HG03457 (cell line): ENCODE measurements at regions not wholly inside any gene's neighbourhood (a gene's known extent, or its start where the extent isn't known, plus 50 kb on each side); places are given as distances from the start of the nearest gene placed in this dataset.

Experiments used
- ATAC-seq: cut with Tn5 transposase; IDR thresholded peaks from one replicate; pipeline ENCODE4 v1.9.1; 2021; ENCODE audit warnings: moderate number of reproducible peaks; ENCODE audit not compliant: unreplicated experiment

DNA sequence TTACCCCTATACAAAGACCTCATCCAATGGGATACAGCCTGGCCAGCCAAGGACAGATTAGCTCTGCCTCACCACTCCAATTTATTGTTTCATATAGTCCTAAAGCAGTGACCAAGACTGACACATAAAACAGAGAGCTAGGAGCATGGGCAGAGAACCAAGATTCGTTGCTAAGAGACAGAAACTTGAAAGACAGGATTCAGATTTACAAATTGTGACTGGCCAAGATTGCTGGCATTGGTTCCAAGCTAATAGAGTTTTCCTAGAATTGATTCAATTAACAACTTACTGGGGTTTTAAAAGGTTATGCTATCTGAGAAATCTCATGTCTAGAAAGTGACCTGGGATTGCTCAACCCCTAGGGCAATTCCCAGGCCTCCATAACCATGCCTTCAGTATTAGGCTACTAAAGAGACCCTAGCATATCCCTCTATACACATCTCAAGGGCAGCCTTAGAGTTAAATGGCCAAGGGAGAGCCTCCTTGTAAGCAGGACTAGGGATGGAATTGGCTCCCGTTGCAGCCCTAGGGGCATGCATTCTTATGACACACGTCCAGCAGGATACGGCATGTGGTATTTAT is 75.6 kb downstream of the ICOS start:
- ATAC-seq, result no peak

DNA sequence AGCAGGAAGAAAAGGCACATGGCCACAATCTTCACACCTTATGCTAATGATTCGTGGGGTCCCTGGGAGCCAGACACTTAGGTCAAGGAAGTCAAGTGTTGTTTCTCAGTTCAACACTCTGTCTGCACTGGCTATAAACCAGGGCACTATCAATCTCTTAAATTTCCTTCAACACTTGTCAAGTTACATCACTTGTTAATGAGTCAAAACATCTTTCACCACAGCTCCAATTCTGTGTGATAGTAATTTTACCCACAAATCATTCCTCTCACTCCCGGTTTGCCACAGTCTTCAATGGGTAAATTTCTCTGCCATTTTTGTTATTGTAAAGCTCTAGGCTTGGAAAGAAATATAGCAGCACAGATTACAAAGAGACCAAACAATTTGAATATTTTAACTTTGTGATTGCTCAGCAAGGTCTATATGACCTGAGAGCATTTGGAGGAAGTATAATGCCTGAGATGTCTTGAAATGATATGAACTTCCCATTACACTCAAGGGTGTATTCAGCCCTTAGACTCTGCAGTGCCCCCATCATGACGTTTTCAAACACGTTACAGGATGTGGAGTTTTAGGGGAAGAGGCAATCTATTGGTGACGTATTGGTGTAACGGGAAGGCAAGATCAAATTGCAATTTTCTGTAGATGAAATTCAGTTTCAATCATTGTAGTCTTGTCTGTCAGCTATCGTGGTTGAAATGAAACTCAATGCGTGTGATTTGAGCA is 78.7 kb downstream of the ICOS start:
- ATAC-seq, result no peak

DNA sequence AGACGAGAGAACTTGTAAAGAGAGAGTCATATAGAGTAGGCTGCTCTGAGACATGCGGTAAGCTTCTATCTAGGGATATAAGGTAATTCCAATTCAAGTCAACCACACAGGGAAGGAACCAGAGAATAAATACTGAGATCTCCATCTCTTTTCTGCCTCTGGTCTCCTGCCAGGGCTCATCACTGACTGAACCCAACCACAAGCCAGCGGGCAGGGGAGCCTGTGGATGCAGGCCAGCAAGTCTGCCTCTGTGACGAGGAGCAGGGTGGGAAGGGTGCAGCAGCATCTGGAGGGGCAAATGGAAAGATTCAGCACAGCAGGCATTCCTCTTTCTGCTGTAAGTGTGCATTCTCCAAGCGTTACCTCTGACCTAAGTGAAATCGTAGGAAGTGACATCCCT is 82.2 kb downstream of the ICOS start:
- no peak for ATAC-seq

DNA sequence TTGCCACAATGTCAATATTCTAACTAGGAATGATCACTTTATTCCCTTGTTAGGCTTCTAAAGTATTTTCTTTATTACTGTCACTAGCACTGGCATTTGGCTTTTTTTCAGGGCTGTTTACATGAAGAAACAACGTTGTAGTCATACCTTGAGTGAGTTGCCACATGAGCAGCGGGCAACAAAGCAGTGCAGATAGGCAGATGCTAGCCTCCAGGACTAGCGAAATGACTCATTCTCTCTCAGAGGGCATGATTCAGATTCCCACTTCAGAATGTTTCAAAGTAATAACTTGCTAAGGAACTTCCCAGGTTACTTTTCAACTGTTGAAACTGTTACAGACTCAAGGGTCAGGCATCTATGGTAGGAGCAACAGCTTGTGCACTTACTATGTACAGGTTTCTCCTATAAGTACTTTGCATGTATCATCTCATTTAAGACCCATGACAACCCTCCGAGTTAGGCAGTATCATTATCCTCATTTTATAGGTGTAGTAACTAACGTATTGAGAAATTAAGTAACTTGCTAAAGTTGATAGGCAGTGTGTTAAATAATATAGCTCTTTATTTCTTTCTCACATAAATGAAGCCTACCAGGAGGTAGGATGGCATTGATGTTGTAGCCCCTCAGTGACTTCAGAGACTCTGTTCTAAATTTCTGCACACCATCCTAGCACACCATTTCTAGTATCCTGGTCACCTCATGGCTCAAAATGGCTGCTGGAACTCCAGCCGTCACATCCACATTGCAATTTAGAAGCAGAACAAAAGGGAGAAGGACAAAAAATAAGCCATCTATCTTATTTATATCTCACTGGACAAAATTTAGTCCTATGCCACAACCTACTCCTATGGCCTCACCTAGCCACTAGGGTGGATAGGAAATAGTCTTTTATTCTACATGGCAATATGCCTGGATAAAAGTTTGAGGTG is 83.3 kb downstream of the ICOS start:
- ATAC-seq, result peak; percentile 78

DNA sequence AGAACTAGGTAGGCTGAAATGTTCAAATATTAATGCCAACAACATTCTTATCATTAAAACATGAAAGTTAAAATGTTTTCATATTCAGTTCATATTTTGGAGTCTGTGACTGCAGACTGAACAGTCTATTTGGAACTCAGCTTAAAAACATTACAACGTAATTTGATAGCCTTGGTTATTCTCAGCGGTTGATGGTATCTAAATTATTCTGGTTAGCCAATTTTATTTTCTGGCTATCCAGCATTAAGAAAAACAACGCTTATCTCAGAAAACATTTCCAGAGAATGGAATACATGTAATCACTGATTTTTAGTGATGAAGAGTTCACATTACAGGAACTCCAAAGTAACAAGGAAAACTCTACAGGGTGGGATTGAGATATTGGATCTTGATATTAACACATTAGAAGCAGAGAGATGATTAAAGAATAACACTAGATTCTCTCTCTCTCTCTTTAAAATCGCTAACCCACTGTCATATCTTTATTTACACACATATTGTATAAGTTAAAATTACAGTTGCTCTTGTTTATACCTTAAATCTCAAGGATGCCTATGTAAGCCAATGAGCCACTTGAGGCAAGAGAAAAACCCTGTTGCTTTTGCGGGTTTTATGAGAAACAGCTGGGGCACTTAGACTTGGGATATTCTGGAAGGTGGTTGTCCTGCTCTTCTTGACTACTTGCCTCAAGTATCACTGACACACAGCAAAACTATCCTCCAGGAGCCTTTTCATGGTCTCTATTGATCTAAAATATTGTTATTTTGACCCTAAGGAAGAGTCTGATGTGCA is 84.9 kb downstream of the ICOS start:
- no peak for ATAC-seq

DNA sequence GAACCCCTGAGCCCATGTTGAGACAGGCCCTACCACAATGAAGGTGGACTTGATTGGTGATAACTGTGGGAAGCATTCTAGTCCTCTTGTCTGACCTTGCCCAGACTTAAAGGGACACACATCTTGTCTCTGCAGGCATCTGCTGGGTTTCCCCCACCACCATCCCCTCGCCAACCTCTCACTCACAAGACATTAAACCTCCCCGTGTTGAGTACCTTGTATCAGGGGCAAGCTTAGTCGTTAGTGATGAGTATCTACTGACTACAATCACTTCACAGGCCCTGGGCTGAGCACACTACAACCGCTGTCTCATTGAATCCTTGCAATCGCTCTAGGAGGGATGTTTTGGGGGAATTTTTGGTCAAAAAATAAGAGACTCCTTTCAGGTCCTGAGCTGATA is 86.0 kb downstream of the ICOS start:
- ATAC-seq, result no peak

DNA sequence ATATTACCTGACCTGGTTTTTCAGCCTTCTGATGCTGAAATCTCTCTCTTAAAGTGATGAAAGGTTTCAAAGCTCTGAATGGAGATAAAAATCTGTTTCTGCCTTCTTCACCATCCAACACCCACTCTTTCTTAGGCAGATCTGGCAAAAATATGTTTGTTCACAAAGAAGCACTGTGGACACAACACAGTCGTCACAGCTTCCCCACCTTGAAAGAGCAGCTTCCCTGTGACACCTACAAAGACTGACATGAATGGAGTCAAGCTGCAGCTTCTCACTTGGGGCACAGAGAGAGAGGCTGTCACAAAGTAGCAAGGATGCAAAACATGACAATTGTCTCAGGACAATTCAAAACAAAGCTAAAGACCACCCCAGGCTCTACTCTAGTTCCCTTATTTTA is 86.5 kb downstream of the ICOS start:
- ATAC-seq, result no peak

DNA sequence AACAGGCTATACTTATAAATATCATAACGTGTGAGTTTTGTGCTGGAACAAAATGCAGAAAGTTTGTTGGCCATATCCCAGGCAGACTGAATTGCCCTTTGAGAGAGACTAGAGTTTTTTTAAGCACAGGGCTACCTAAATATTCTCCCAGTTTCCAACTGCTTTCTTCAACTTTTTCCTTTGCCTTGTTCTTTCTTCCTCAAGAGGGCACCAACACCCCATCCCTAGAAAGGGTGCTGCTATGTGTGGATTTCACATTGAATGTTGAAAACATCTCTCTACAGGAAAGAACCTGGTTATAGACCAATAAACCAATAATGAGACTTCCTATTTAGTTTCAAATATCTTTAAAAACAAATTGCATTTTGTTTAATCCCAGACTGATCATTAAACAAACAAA is 87.9 kb downstream of the ICOS start:
- no peak for ATAC-seq

DNA sequence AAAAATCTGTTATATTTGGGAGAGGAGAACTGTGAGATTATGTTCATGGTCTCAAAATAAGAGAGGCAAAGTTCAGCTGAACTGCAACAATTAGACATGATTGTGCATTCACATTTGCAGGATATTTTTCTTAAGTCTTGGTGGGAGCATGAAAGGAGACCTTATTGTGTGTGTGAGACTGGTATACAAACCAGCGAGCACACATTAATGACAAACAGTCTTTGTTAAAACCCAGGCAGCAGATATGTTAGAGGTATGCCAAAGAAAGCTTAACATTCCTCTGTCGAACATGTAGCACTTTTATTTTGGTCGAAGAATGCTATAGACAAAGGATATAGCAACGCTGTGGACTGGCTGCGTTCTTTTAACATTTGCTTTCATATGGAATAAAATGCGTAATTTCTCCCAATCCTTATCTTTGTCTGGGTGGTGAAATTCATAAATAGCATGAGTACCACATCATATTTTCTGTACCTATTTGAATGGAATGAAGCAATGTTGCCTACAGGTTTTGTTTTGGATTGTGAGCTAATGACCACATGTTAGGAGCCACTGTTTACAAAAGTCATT is 88.4 kb downstream of the ICOS start:
- no peak for ATAC-seq

DNA sequence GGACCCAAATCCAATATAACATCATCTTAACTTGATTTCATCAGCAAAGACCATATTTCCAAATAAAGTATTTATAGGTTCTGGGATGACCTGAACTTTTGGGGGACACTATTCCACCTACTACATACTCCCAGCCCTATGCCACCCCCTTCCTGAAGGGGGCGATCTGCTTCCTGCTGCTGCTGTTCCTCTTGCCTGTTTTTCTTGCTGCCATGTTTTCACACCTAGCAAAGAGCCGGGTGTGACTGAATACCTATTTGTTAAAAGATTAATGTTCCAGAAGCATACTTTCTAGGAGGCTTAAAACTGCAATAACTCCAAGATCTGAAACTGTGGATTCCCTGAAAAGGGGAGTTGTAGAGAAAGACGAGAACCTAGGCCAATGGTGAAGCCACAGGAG is 89.7 kb downstream of the ICOS start:
- ATAC-seq, result no peak

DNA sequence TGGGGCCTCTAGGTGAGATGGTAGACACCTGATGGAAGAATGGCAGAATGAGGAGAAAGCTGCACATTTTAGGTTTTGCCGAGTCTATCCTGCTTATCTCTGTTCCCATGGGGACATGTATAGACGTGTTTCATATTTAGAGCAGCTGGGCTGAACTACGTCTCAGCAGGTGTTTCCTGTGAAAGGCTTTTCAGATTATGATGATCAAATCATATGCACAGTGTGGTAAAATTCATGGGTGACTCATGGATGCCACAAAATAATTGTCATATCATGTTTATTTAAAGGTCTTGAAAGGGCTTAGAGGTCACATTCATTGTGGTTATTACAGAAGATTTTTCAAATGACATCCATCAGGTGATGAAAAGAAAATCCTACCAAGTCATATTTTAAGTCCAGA is 90.5 kb downstream of the ICOS start:
- peak; percentile 95 for ATAC-seq

DNA sequence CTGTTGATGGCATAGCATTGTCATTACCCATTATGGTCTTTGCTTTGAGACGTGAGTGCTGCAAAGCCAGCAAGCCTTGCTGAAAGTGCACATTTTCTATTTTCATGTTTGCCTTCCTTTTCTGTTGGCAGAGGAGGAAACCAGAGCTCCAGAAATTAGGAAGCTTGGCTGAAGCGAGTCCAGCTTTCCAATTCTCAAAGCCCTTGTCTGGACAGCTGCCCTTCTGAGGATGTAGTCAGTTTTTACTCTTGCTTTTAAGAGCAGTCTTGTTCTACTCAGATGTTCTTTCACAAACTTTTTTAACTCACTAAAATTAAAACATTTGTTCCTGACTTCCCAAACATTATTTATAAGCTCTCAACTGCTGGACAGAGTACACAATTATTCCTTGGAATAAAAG is 93.8 kb downstream of the ICOS start:
- no peak for ATAC-seq

DNA sequence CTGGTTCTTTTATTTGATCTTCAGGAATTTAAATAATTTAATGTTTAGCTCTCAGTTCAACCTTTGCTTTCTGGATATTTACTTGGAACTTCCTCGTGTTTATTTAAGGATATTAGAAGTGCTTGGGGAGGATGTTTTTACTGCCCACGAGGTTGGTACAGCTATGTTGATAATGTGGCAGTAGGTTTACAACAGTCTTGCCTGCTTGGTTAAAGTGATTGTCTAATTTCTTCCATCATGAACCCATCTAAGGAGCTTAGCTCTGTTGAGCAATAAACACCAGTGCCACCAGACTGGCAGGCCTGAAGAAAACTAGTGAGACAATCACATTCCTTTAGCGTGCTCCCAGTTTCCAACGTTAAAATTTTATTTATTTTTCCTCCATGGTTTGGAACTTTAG is 94.5 kb downstream of the ICOS start:
- ATAC-seq, result no peak

DNA sequence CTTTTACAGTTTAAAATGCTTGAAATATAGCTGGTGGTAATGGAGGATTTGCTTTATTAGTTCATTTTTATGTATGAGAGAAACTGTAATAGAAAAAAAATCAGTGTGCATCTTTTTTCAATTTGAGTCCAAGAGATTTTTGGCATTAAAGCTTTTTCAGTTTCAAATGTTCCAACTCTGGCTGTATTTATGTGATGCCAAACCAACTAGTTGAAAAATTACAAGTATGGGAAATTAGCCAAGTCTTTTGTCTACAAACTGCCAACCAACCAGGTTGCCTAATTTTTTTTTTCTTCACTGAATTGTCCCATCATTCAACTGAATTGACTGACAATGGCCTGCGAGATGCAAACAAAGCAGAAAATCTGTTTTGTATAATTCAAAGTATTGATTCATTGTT is 95.7 kb downstream of the ICOS start:
- no peak for ATAC-seq

DNA sequence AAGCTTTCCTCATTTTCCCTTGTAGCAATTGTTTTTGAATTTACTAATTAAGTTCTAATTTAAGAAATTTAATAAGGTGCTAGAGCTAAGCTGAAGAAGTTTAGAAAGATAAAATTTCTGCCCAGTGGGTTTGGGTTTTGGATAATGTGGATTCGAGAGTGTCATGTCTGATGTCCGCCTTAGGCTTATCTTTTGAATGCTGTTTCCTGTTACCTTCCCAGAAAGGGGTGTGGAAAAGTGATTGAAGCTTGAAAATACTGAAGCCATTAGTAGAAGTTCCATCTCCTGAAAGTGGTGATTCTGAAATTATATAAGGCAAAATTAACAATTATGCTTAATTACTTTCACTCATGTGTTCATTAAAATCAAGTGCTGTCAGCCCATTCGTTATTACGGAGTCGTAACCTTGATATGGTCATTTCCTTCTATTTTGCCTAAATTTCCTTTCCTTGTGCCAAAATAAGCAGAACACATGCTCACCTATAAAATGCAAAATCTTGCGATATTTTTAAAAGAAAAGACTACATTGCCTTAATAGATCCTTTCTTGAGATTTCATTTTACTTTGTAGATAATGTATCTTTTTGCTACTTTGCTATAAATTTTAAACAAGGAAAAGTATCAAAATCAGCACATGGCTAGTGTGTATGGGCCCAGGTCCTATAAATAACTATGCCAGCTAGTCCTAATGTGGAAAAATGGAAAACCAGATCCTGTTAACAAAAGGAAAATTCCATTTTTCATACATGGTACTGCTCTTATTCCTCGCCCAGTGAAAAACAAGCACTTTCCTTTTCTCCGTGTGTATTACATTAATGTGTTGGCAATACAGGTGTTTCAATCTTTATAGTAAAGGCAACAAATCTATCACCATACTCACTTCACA is 97.3 kb downstream of the ICOS start:
- ATAC-seq, result no peak

DNA sequence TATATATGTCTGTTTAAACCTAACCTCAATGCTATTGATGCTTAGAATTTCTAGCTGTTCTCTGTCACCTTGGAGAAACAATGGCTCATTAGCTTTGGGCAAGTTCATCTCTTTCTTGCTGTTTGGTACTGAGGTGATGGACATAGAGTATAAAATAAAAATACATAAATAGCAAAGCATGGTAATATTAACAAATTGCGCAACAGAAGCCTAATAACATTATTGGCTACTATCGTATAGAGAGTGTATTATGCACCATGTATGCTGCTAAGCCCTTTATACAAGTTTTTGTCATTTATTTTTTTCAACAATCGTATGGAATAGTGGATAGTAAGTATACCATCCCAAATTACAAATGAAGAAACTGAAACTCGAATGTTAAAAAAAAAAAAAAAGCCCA is 100.1 kb downstream of the ICOS start:
- ATAC-seq, result no peak

DNA sequence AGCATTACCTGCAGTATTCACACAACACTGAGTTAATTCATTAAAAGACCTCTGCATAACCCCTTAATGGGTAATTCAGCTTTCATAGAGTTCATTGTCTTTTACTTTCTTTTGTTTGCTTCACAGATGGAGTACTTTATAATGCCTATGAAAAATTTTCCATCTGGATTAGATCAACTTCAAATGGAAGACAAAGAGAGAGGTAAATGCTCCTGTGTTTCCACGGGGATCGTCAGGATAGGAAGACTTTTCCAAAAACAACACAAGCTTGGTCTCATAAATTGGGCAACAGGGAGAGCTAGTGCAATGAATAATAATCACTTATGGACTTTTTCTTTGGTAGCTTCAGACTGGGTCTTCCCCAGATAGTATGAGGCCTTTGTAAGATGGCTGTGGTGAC is 100.7 kb downstream of the ICOS start:
- no peak for ATAC-seq

DNA sequence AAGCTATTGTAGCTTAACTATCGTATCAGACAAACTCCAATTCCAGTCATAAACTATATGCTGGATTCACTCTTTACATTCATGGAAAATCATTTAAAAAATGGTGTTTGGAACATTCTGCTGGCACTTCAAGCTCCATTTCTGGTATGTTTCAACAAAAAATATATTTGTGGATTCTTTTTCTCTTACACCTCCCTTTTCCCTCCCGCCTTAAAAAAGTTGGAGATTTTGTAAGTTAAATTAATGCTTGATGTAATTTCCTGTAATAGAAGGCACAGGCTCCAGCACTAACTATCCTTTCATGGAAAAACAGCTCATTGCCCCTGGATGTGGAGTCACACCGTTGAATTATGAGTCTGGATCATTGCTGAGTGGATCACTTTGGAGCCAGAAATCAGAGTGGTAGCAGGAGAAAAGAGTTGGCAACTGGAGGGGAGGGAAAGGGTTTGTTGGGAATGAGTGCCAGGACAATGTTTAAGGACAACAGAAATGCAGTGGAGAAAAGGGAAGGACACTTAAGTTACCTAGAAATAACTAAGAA is 102.8 kb downstream of the ICOS start:
- ATAC-seq, result no peak

DNA sequence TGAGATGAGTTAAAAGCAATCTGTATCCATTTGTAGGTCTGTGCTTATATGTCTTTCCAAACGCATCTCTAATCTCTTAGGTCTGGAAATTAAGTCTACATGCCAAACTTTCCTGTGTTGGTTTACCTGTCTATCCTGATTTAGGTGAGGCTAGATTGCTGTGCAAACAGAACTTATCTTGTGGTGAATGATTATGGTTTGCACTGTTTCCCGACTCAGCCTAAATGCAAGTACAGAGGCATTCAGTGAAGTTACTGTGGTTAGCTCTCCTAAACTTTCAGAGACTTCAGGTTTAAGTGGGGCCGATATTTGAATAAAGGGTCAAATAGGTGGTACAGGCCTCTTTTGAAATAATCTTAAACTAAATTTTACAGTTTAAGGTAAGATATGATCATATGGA is 103.5 kb downstream of the ICOS start:
- ATAC-seq, result no peak

DNA sequence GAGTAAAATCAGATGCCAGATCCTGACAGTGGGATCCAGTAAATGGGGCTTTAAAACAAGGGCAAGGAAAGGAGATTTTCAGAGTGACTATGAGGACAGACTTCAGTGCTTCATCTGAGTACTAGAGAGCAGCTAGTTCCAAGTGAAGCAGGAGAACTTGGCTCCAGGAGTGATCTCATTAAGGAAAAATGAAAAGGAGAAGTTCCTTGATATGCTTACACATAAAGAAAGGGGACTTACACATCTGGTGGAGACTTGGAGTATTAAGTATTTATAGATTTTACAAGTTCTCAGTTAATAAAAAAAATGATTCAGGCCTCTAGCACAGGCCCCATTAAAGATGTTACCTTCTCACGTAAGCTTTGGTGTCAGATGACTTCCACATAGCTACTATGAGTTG is 105.8 kb downstream of the ICOS start:
- no peak for ATAC-seq
